Body of pancreas (tissue), 4 donors: ENCODE measurements at regions not wholly inside any gene's neighbourhood (a gene's known extent, or its start where the extent isn't known, plus 50 kb on each side); places are given as distances from the start of the nearest gene placed in this dataset.
"Not testable (repeated sequence)": the region's sequence is repeated elsewhere in the genome, so short reads cannot be mapped to it uniquely, and the experiment has no call there.

ENCODE experiments used
- ATAC-seq: fragments of 150-250 bp; one replicate; pipeline ENCODE4 v1.9.1; 2016
- DNase-seq, 4 donors: peaks; one replicate each; pipeline ENCODE4 v3.0.0-alpha.2; 2019
- H3K27ac ChIP-seq, 4 donors: fragments of 200-600 bp; sonication (generic); 1 replicate in 3 of 4; 2 replicates in 1 of 4; pipeline versions ENCODE4 v1.5.1 to v1.6.1; 2016 to 2019; ENCODE audit warnings: mild to moderate bottlenecking in 1 of 4, mixed read lengths in 1 of 4, moderate library complexity in 1 of 4
- H3K27me3 ChIP-seq, 2 donors: fragments of 200-600 bp; sonication (generic); one replicate each; pipeline ENCODE4 v1.6.0; 2016; ENCODE audit warnings: mild to moderate bottlenecking in 1 of 2
- H3K36me3 ChIP-seq, 2 donors: fragments of 200-600 bp; sonication (generic); replicated peaks in 1 of 2; 2 replicates each; pipeline ENCODE4 v1.5.1; 2016; ENCODE audit warnings: low read depth in 2 of 2; ENCODE audit not compliant: insufficient read depth in 1 of 2
- H3K4me1 ChIP-seq: fragments of 200-600 bp; sonication (generic); one replicate; pipeline ENCODE4 v1.6.0; 2016
- H3K4me3 ChIP-seq, 2 donors: fragments of 200-600 bp; sonication (generic); 1 replicate in 1 of 2; 2 replicates in 1 of 2; pipeline ENCODE4 v1.5.1; 2016 to 2019
- H3K9me3 ChIP-seq, 3 donors: fragments of 200-600 bp; sonication (generic); 1 replicate in 2 of 3; 2 replicates in 1 of 3; pipeline ENCODE4 v1.5.1; 2016
- POLR2A ChIP-seq, 3 donors: fragments of 450-650 bp; IDR thresholded peaks; one replicate each; pipeline ENCODE4 v1.6.1; 2016; ENCODE audit warnings: antibody characterized with exemption in 3 of 3, mild to moderate bottlenecking in 2 of 3
- WGBS, 2 donors: methylation state at CpG; one replicate each; pipeline ENCODE4 v1.1.5; 2017; 5-methylcytosine and 5-hydroxymethylcytosine counted together
- intact Hi-C: fragments of 100-400 bp; cut with DNase I; formaldehyde crosslinking; loops from one replicate; pipeline ENCODE4 v1.15.1; 2023
- TF ChIP-seq, protein P1 (sequence below), 7 experiments: fragments of 450-650 bp in 4 of 7; fragments of 200-600 bp in 3 of 7; sonication (generic) in 3 of 7; IDR thresholded peaks; one replicate each; pipeline ENCODE4 v1.5.1; 2016 to 2019; ENCODE audit warnings: antibody characterized with exemption in 7 of 7

GRCh38 chr19:5286465-5287029 lies 54.1 kb downstream of the PTPRS start:
- WGBS, 2 donors = 88 to 95% methylated on average over 3 of the region's 3 CpGs
- Histone ChIP-seq H3K36me3 (peaks cover 0 to 4% of the 10 kb centered on the region in 2 donors), H3K4me1 (peaks cover 48% of the 10 kb centered on the region), H3K9me3 (no peaks in the 10 kb centered on the region), H3K4me3 (no peak overlapping the region), H3K27me3 (no peaks in the 10 kb centered on the region), H3K27ac (peak overlapping the region in 1 of 4 donors; percentile 75)
- TF ChIP-seq POLR2A (IDR thresholded peaks at IDR 0.05) = no peak
- TF ChIP-seq, protein P1, sequence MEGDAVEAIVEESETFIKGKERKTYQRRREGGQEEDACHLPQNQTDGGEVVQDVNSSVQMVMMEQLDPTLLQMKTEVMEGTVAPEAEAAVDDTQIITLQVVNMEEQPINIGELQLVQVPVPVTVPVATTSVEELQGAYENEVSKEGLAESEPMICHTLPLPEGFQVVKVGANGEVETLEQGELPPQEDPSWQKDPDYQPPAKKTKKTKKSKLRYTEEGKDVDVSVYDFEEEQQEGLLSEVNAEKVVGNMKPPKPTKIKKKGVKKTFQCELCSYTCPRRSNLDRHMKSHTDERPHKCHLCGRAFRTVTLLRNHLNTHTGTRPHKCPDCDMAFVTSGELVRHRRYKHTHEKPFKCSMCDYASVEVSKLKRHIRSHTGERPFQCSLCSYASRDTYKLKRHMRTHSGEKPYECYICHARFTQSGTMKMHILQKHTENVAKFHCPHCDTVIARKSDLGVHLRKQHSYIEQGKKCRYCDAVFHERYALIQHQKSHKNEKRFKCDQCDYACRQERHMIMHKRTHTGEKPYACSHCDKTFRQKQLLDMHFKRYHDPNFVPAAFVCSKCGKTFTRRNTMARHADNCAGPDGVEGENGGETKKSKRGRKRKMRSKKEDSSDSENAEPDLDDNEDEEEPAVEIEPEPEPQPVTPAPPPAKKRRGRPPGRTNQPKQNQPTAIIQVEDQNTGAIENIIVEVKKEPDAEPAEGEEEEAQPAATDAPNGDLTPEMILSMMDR (IDR thresholded peaks at IDR 0.05) = no peak
- ATAC-seq (no peak), DNase-seq (no peak)
- intact Hi-C loops = no loop called here

GRCh38 chr19:5285955-5286354 lies 54.7 kb downstream of the PTPRS start:
- Histone ChIP-seq H3K4me1 (peaks cover 42% of the 10 kb centered on the region), H3K27me3 (no peaks in the 10 kb centered on the region), H3K9me3 (no peaks in the 10 kb centered on the region), H3K4me3 (no peak overlapping the region), H3K27ac (no peak overlapping the region), H3K36me3 (peaks cover 0 to 4% of the 10 kb centered on the region in 2 donors)
- TF ChIP-seq POLR2A (IDR thresholded peaks at IDR 0.05) = no peak
- TF ChIP-seq, protein P1 (IDR thresholded peaks at IDR 0.05) = no peak
- ATAC-seq (no peak), DNase-seq (no peak)
- intact Hi-C loops = no loop called here
- 82 to 90% methylated on average over 12 to 14 of the region's 15 CpGs for WGBS, 2 donors

DNA sequence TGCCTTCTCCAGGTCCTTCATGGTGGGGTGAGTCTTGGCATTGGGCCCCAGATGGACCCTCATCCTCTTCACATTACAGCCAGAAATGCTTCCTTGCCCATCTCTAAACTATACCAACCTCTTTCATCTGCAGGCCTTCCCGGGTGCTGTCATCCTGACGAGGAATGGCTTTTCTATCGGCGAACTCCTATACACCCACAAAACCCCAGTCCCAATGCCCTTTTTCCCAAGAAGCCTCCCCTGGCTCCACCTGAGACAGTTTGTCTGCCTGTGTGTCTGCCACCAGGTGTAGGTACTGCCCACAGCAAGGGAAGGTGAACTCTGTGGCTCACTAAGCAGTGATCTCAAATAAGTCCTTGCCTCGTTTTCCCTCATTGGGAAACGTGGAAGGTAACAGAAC lies 55.3 kb downstream of the PTPRS start:
- 93 to 95% methylated on average over 5 to 6 of the region's 6 CpGs for WGBS, 2 donors
- no peak overlapping the region for H3K4me3 ChIP-seq
- no peak overlapping the region for H3K27ac ChIP-seq

GRCh38 chr19:5282901-5283300 lies 57.7 kb downstream of the PTPRS start:
- peaks cover 12% of the 10 kb centered on the region for H3K4me1 ChIP-seq
- H3K4me3 ChIP-seq = no peak overlapping the region
- peaks cover 0 to 4% of the 10 kb centered on the region in 2 donors for H3K36me3 ChIP-seq
- no peaks in the 10 kb centered on the region for H3K9me3 ChIP-seq
- intact Hi-C loops = no loop called here
- H3K27ac ChIP-seq = no peak overlapping the region
- ATAC-seq (no peak), DNase-seq (no peak)
- TF ChIP-seq, protein P1 (IDR thresholded peaks at IDR 0.05) = no peak
- TF ChIP-seq POLR2A (IDR thresholded peaks at IDR 0.05) = no peak
- WGBS, 2 donors = 83 to 87% methylated on average over 7 to 9 of the region's 9 CpGs
- H3K27me3 ChIP-seq = no peaks in the 10 kb centered on the region

More for the DNA sequence above, 55.3 kb downstream of the PTPRS start:
- peaks cover 0 to 4% of the 10 kb centered on the region in 2 donors for H3K36me3 ChIP-seq
- ATAC-seq (no peak), DNase-seq (no peak)
- H3K4me1 ChIP-seq = peaks cover 35% of the 10 kb centered on the region
- no peaks in the 10 kb centered on the region for H3K9me3 ChIP-seq
- H3K27me3 ChIP-seq = no peaks in the 10 kb centered on the region
- intact Hi-C loops = no loop called here
- no peak for TF ChIP-seq POLR2A (IDR thresholded peaks at IDR 0.05)
- TF ChIP-seq, protein P1 (IDR thresholded peaks at IDR 0.05) = no peak

DNA sequence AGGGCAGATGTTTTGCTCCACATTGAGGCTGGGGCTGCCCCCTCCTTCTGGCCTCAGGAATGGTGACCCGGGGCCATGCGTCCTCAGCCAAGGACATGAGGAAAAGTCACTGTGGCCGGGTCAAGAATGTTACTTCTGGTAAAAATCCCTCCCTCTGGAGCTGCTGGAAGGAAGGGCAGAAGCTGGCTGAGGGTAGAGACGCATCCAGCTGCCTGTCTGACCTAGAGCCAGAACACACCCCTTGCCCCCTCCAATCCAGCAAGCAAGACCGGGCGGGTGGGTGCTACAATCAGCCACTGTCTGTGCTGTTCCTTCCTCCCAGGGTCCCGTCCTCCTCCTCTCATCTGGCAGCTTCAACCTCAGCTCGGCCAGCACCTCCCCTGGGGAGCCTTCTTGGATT lies 59.0 kb downstream of the PTPRS start:
- H3K4me3 ChIP-seq = no peak overlapping the region
- H3K27me3 ChIP-seq = no peaks in the 10 kb centered on the region
- peak; percentile 69 for ATAC-seq
- no peaks in the 10 kb centered on the region for H3K9me3 ChIP-seq
- TF ChIP-seq, protein P1 (IDR thresholded peaks at IDR 0.05) = no peak
- TF ChIP-seq POLR2A (IDR thresholded peaks at IDR 0.05) = no peak
- DNase-seq = peak in 3 of 4 donors; percentile 40 to 60 (median 44)
- intact Hi-C loops = no loop called here
- 75 to 80% methylated on average over 8 of the region's 8 CpGs for WGBS, 2 donors
- H3K36me3 ChIP-seq = peaks cover 0 to 4% of the 10 kb centered on the region in 2 donors
- no peak overlapping the region for H3K27ac ChIP-seq
- H3K4me1 ChIP-seq = no peaks in the 10 kb centered on the region

- WGBS, 2 donors = 97% methylated on average over 4 of the region's 4 CpGs
- H3K4me3 ChIP-seq, H3K9me3 ChIP-seq, DNase-seq, H3K27ac ChIP-seq, ATAC-seq, intact Hi-C loops, H3K36me3 ChIP-seq, H3K4me1 ChIP-seq, H3K27me3 ChIP-seq: not testable (repeated sequence)
These were observed 64.9 kb downstream of the PTPRS start for GRCh38 chr19:5275668-5276067.
